Chondrocyte (in vitro differentiated cells): ENCODE measurements at regions not wholly inside any gene's neighbourhood (a gene's known extent, or its start where the extent isn't known, plus 50 kb on each side); places are given as distances from the start of the nearest gene placed in this dataset.
A peak's percentile ranks its signal among the peaks of the same experiment; 100 is the strongest.
"Not testable (repeated sequence)": the region's sequence is repeated elsewhere in the genome, so short reads cannot be mapped to it uniquely, and the experiment has no call there.

Experiments used
- DNase-seq: peaks from one replicate; pipeline ENCODE4 v3.0.0; 2021; ENCODE audit warnings: mixed read lengths, low spot score
- H3K27ac Mint-ChIP-seq: one replicate; pipeline ENCODE4 v1.8.0; 2021; ENCODE audit warnings: mild to moderate bottlenecking, moderate library complexity, mixed read lengths; ENCODE audit not compliant: unreplicated experiment
- H3K27me3 Mint-ChIP-seq: 2 replicates; pipeline ENCODE4 v1.8.0; 2021; ENCODE audit warnings: low read depth, mixed read lengths
- H3K36me3 Mint-ChIP-seq: 2 replicates; pipeline ENCODE4 v1.8.0; 2021; ENCODE audit warnings: low read depth, mixed read lengths
- H3K4me1 Mint-ChIP-seq: 2 replicates; pipeline ENCODE4 v1.8.0; 2021; ENCODE audit warnings: low read depth, mild to moderate bottlenecking, mixed read lengths
- H3K4me3 Mint-ChIP-seq: one replicate; pipeline ENCODE4 v1.8.0; 2021; ENCODE audit warnings: mild to moderate bottlenecking, moderate library complexity, mixed read lengths; ENCODE audit not compliant: unreplicated experiment
- H3K9me3 Mint-ChIP-seq: 2 replicates; pipeline ENCODE4 v1.8.0; 2021; ENCODE audit warnings: low read depth, mixed read lengths
- CTCF ChIP-seq: fragments of 200-600 bp; sonication (generic); IDR thresholded peaks from 2 replicates; pipeline ENCODE4 v1.5.0; 2021; ENCODE audit warnings: antibody characterized with exemption, mild to moderate bottlenecking, moderate library complexity

- no peaks in the 10 kb centered on the region for H3K9me3 Mint-ChIP-seq
- no peaks in the 10 kb centered on the region for H3K36me3 Mint-ChIP-seq
- H3K4me3 Mint-ChIP-seq = no peak overlapping the region
- DNase-seq = no peak
- H3K27me3 Mint-ChIP-seq = peaks cover 8% of the 10 kb centered on the region
- no peaks in the 10 kb centered on the region for H3K4me1 Mint-ChIP-seq
- H3K27ac Mint-ChIP-seq = no peak overlapping the region
- TF ChIP-seq CTCF = no peak
These were observed 459.8 kb upstream of the FSIP2 start for GRCh38 chr2:185278761-185279160.

- Mint-ChIP-seq H3K27ac (no peak overlapping the region), H3K4me3 (no peak overlapping the region), H3K9me3 (no peaks in the 10 kb centered on the region), H3K36me3 (no peaks in the 10 kb centered on the region), H3K27me3 (peaks cover 9% of the 10 kb centered on the region), H3K4me1 (no peaks in the 10 kb centered on the region)
- DNase-seq = no peak
- TF ChIP-seq CTCF = peak; percentile 81
These were observed 458.6 kb upstream of the FSIP2 start for GRCh38 chr2:185279999-185280398.

- Mint-ChIP-seq H3K27ac (no peak overlapping the region), H3K27me3 (peaks cover 21% of the 10 kb centered on the region), H3K36me3 (no peaks in the 10 kb centered on the region), H3K4me1 (no peaks in the 10 kb centered on the region), H3K4me3 (no peak overlapping the region), H3K9me3 (no peaks in the 10 kb centered on the region)
- TF ChIP-seq CTCF = no peak
- DNase-seq = no peak
These were observed 453.9 kb upstream of the FSIP2 start for GRCh38 chr2:185284696-185285095.

- H3K27ac Mint-ChIP-seq, H3K4me1 Mint-ChIP-seq, H3K9me3 Mint-ChIP-seq, H3K4me3 Mint-ChIP-seq, H3K36me3 Mint-ChIP-seq, DNase-seq: not testable (repeated sequence)
- H3K27me3 Mint-ChIP-seq = peaks cover 48% of the 10 kb centered on the region
These were observed 448.6 kb upstream of the FSIP2 start for GRCh38 chr2:185290012-185290411.

GRCh38 chr2:185291035-185291647 lies 447.5 kb upstream of the FSIP2 start:
- no peaks in the 10 kb centered on the region for H3K9me3 Mint-ChIP-seq
- H3K27me3 Mint-ChIP-seq = peaks cover 48% of the 10 kb centered on the region
- no peak for DNase-seq
- H3K4me3 Mint-ChIP-seq = no peak overlapping the region
- H3K36me3 Mint-ChIP-seq = no peaks in the 10 kb centered on the region
- peak; percentile 88 for TF ChIP-seq CTCF
- H3K4me1 Mint-ChIP-seq = no peaks in the 10 kb centered on the region
- no peak overlapping the region for H3K27ac Mint-ChIP-seq

GRCh38 chr2:185299867-185300266 lies 438.7 kb upstream of the FSIP2 start:
- no peaks in the 10 kb centered on the region for H3K36me3 Mint-ChIP-seq
- H3K9me3 Mint-ChIP-seq = no peaks in the 10 kb centered on the region
- peaks cover 21% of the 10 kb centered on the region for H3K27me3 Mint-ChIP-seq
- no peak overlapping the region for H3K4me3 Mint-ChIP-seq
- no peak for DNase-seq
- no peak for TF ChIP-seq CTCF
- no peaks in the 10 kb centered on the region for H3K4me1 Mint-ChIP-seq
- H3K27ac Mint-ChIP-seq = no peak overlapping the region
